Spleen (tissue), 7 donors: ENCODE measurements at regions not wholly inside any gene's neighbourhood (a gene's known extent, or its start where the extent isn't known, plus 50 kb on each side); places are given as distances from the start of the nearest gene placed in this dataset.

Experiments
- CTCF ChIP-seq, 11 experiments: fragments of 200-600 bp in 7 of 11; fragments of 450-650 bp in 4 of 11; sonication (generic) in 4 of 11; IDR thresholded peaks in 8 of 11; conservative IDR thresholded peaks in 3 of 11; 1 replicate in 7 of 11; 2 replicates in 4 of 11; pipeline versions ENCODE4 v1.4.0 to v1.8.0; 2016 to 2021; ENCODE audit warnings: antibody characterized with exemption in 11 of 11, inconsistent platforms in 4 of 11, mild to moderate bottlenecking in 1 of 11
- POLR2AphosphoS5 ChIP-seq, 3 donors: sonication (generic); formaldehyde crosslinking; IDR thresholded peaks; one replicate each; pipeline ENCODE4 v1.5.1; 2017; ENCODE audit warnings: antibody characterized with exemption in 3 of 3
- donor health status: DM: no; HTN: no; CAD: no; lungs with moderate emphysema.
- donor health status: DM: no; HTN: no; CAD: no.
- donor health status: DM: no; HTN: no; CAD: no.

- TF ChIP-seq CTCF (IDR thresholded peaks at IDR 0.05 in 8 of 11, conservative IDR thresholded peaks at IDR 0.05 in 3 of 11) (no peak), POLR2AphosphoS5 (IDR thresholded peaks at IDR 0.05) (no peak)
Observed at GRCh38 chr3:31176045-31176444, 281.6 kb upstream of the GADL1 start.
